ENCODE measurements at regions not wholly inside any gene's neighbourhood (a gene's known extent, or its start where the extent isn't known, plus 50 kb on each side); places are given as distances from the start of the nearest gene placed in this dataset.

DNA sequence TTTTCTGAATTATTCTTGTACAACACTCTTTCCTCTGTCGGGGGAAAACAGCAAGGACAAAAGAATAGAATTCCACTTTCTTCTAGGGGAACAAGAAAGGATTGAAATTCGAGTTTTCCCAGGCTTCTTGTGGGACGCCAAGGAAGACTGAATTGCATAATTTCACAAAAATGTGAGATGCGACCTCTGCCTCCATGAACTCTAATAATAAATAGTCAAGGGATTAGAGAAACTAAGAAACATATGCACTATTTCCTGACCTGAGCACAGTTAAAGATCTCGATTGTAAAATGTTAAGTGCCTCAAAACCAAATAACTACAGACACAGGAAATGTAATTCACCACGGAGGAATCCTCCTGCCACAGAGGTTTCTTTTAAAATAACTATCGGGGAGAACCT, 117.3 kb upstream of the MARK1 start:
- Histone ChIP-seq H3K4me1 (no peaks in the 10 kb centered on the region), H3K4me3 (no peak overlapping the region), H3K27me3 (no peaks in the 10 kb centered on the region), H3K36me3 (no peaks in the 10 kb centered on the region), H3K27ac (no peak overlapping the region), H3K9me3 (no peaks in the 10 kb centered on the region)
- in situ Hi-C loops (cut with MboI; ENCODE audit: low pct_ligation_motif_present in 1 of 4, low pct_unique_long_range_greater_than_20kb in 1 of 4, low sequenced_read_pairs in 3 of 4) (no loop called here), intact Hi-C loops (cut with DNase I; ENCODE audit: low total_unique reads) (no loop called here)
- TF ChIP-seq EP300 (IDR thresholded peaks at IDR 0.05; ENCODE audit: low read depth) (no peak), POLR2A (IDR thresholded peaks at IDR 0.05) (no peak), POLR2AphosphoS5 (IDR thresholded peaks at IDR 0.05) (no peak)
- WGBS, 2 donors (ENCODE audit: low coverage in 1 of 2): 35 to 48% methylated on average over 7 of the region's 7 CpGs
- no peak for DNase-seq

DNA sequence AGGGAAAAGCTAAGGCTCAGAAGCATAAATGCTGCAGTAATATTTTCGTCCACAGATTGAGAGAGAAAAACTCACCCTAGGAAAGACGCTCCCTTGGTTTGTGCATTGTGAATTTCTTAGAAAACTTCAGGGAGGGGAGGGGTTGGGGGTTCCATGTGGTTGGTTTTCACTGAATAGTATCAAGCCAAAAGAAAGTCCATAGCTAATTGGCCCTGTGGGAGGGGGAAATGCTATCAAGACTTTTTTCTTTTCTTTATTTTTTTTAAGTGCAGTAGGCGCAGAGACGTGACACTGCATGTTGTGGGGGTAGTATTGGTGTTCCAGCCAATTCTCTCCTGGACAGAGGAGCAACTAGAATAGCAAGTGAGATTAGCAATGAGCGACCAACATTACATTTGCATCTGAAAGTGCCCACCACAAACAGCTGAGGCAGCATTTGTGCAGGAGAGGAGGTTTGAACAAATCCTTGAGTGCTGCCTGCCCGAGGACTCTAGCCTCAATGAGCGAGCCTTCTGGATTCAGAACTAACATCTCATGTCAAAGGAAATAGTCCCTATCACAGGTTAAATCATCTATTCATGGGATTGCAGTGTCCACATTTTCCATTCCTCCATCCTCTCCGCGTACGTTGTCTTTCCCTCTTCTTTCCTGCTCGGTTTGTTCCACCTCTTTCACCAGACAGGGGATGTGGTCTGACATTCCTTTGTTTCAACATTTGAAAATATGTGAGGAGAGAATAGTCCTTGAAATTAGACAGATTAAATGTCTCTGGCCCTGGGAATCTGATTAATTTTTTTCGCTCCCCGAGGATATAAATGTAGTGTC, 118.0 kb upstream of the MARK1 start:
- intact Hi-C loops (cut with DNase I; ENCODE audit: low total_unique reads): no loop called here
- Histone ChIP-seq H3K4me1 (no peaks in the 10 kb centered on the region), H3K27me3 (no peaks in the 10 kb centered on the region), H3K27ac (no peak overlapping the region), H3K4me3 (no peak overlapping the region), H3K9me3 (no peaks in the 10 kb centered on the region), H3K36me3 (no peaks in the 10 kb centered on the region)
- 71 to 74% methylated on average over 13 of the region's 13 CpGs for WGBS, 2 donors (ENCODE audit: low coverage in 1 of 2)
- DNase-seq: no peak
- TF ChIP-seq, protein P1, sequence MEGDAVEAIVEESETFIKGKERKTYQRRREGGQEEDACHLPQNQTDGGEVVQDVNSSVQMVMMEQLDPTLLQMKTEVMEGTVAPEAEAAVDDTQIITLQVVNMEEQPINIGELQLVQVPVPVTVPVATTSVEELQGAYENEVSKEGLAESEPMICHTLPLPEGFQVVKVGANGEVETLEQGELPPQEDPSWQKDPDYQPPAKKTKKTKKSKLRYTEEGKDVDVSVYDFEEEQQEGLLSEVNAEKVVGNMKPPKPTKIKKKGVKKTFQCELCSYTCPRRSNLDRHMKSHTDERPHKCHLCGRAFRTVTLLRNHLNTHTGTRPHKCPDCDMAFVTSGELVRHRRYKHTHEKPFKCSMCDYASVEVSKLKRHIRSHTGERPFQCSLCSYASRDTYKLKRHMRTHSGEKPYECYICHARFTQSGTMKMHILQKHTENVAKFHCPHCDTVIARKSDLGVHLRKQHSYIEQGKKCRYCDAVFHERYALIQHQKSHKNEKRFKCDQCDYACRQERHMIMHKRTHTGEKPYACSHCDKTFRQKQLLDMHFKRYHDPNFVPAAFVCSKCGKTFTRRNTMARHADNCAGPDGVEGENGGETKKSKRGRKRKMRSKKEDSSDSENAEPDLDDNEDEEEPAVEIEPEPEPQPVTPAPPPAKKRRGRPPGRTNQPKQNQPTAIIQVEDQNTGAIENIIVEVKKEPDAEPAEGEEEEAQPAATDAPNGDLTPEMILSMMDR (IDR thresholded peaks at IDR 0.05): no peak
- TF ChIP-seq EP300 (IDR thresholded peaks at IDR 0.05; ENCODE audit: low read depth) (no peak), POLR2AphosphoS5 (IDR thresholded peaks at IDR 0.05) (no peak), POLR2A (IDR thresholded peaks at IDR 0.05) (no peak)
- in situ Hi-C loops (cut with MboI; ENCODE audit: low pct_ligation_motif_present in 1 of 4, low pct_unique_long_range_greater_than_20kb in 1 of 4, low sequenced_read_pairs in 3 of 4): no loop called here

DNA sequence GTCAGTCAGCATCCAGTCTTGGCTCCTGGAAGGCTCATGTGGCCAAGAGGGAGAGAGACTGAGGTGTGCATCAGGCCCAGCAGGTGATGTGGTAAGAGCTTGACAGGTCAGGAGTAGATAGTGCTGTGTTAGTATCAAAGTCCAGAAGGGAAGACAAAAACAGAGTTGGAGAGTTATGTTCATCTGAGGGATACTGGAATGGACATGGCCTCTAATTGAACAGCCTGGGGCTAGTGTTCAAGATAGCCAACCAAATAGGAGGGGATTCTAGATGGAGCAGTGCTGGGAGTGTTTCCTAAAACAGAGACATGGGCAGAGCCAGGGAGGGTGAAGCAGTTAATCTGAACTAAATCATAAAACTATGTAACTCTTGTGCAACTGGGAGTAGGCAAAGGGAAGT, 120.7 kb upstream of the MARK1 start:
- no peak for TF ChIP-seq POLR2A (IDR thresholded peaks at IDR 0.05)
- TF ChIP-seq, protein P1 (IDR thresholded peaks at IDR 0.05): no peak
- no peak for TF ChIP-seq POLR2AphosphoS5 (IDR thresholded peaks at IDR 0.05)
- TF ChIP-seq EP300 (IDR thresholded peaks at IDR 0.05; ENCODE audit: low read depth): no peak
- H3K27ac ChIP-seq: no peak overlapping the region
- H3K4me3 ChIP-seq: no peak overlapping the region
- no peaks in the 10 kb centered on the region for H3K4me1 ChIP-seq
- no peaks in the 10 kb centered on the region for H3K9me3 ChIP-seq
- DNase-seq: no peak
- intact Hi-C loops (cut with DNase I; ENCODE audit: low total_unique reads): no loop called here
- in situ Hi-C loops (cut with MboI; ENCODE audit: low pct_ligation_motif_present in 1 of 4, low pct_unique_long_range_greater_than_20kb in 1 of 4, low sequenced_read_pairs in 3 of 4): no loop called here
- no peaks in the 10 kb centered on the region for H3K27me3 ChIP-seq
- no peaks in the 10 kb centered on the region for H3K36me3 ChIP-seq

DNA sequence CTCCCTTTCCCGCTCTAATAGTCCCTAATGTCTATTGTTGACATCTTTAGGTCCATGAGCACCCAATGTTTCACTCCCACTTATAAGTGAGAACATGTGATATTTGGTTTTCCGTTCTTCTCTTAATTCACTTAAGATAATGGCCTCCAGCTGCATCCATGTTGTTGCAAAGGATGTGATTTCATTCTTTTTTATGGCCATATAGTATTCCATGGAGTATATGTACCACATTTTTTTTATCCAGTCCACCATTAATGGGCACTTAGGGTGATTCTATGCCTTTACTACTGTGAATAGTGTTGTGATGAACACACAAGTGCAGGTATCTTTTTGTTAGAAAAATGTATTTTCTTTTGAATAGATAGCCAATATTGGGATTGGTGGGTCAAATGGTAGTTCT, 126.0 kb upstream of the RAB3GAP2 start:
- Histone ChIP-seq H3K36me3 (no peaks in the 10 kb centered on the region), H3K9me3 (no peaks in the 10 kb centered on the region), H3K27ac (no peak overlapping the region), H3K4me3 (no peak overlapping the region), H3K27me3 (no peaks in the 10 kb centered on the region), H3K4me1 (no peaks in the 10 kb centered on the region)
- TF ChIP-seq POLR2A (IDR thresholded peaks at IDR 0.05) (no peak), EP300 (IDR thresholded peaks at IDR 0.05; ENCODE audit: low read depth) (no peak), POLR2AphosphoS5 (IDR thresholded peaks at IDR 0.05) (no peak)
- TF ChIP-seq, protein P1 (IDR thresholded peaks at IDR 0.05): no peak
- intact Hi-C loops (cut with DNase I; ENCODE audit: low total_unique reads) (no loop called here), in situ Hi-C loops (cut with MboI; ENCODE audit: low pct_ligation_motif_present in 1 of 4, low pct_unique_long_range_greater_than_20kb in 1 of 4, low sequenced_read_pairs in 3 of 4) (no loop called here)
- no peak for DNase-seq
- WGBS, 2 donors (ENCODE audit: low coverage in 1 of 2): 89 to 100% methylated on average over 1 to 2 of the region's 2 CpGs

DNA sequence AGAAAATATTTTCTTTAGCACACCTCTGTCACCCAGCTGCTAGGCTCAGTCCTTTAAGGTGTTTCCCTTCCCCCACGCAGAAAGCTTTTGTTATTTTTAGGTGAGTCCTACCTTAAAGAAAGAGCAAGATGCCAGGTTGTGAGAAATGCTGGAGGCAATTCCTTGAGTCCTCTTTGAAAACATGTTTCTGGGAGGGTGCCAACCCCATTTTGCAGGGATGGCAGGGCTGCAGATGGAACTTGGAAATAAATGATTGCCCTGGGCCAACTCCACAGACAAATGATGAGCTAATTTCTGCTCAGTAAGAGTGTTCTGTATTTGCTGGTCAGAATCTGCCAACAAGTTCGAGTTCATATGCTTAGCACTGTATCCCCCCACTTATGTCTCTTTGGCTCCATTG, 119.2 kb upstream of the RAB3GAP2 start:
- in situ Hi-C loops (cut with MboI; ENCODE audit: low pct_ligation_motif_present in 1 of 4, low pct_unique_long_range_greater_than_20kb in 1 of 4, low sequenced_read_pairs in 3 of 4) (no loop called here), intact Hi-C loops (cut with DNase I; ENCODE audit: low total_unique reads) (no loop called here)
- TF ChIP-seq POLR2AphosphoS5 (IDR thresholded peaks at IDR 0.05) (no peak), POLR2A (IDR thresholded peaks at IDR 0.05) (no peak), EP300 (IDR thresholded peaks at IDR 0.05; ENCODE audit: low read depth) (no peak)
- TF ChIP-seq, protein P1 (IDR thresholded peaks at IDR 0.05): no peak
- WGBS, 2 donors (ENCODE audit: low coverage in 1 of 2): 43 to 68% methylated on average over 1 to 2 of the region's 2 CpGs
- Histone ChIP-seq H3K36me3 (no peaks in the 10 kb centered on the region), H3K9me3 (no peaks in the 10 kb centered on the region), H3K4me3 (no peak overlapping the region), H3K27me3 (no peaks in the 10 kb centered on the region), H3K4me1 (no peaks in the 10 kb centered on the region), H3K27ac (no peak overlapping the region)
- no peak for DNase-seq
